Lower leg skin (tissue), 4 donors: ENCODE measurements at regions not wholly inside any gene's neighbourhood (a gene's known extent, or its start where the extent isn't known, plus 50 kb on each side); places are given as distances from the start of the nearest gene placed in this dataset.

Experiments
- DNase-seq, 2 donors: peaks; one replicate each; pipeline ENCODE4 v3.0.0-alpha.2; 2019; ENCODE audit warnings: low spot score in 2 of 2
- H3K4me3 ChIP-seq: fragments of 200-600 bp; sonication (generic); 2 replicates; pipeline ENCODE4 v1.5.1; 2017; ENCODE audit warnings: mild to moderate bottlenecking, low read depth; ENCODE audit not compliant: poor library complexity, severe bottlenecking
- POLR2A ChIP-seq, 2 donors: fragments of 450-650 bp; IDR thresholded peaks; one replicate each; pipeline ENCODE4 v1.6.1; 2016 to 2017; ENCODE audit warnings: antibody characterized with exemption in 2 of 2, mild to moderate bottlenecking in 1 of 2, moderate library complexity in 1 of 2
- WGBS, 2 donors: methylation state at CpG; one replicate each; pipeline ENCODE4 v1.1.5; 2018; 5-methylcytosine and 5-hydroxymethylcytosine counted together
- intact Hi-C: fragments of 100-400 bp; cut with DNase I; formaldehyde crosslinking; loops from one replicate; pipeline ENCODE4 v1.15.0; 2023; ENCODE audit warnings: low total_unique reads
- TF ChIP-seq, protein P1 (sequence below), 3 donors: fragments of 450-650 bp; IDR thresholded peaks; one replicate each; pipeline ENCODE4 v1.5.1; 2016; ENCODE audit warnings: antibody characterized with exemption in 3 of 3, mild to moderate bottlenecking in 3 of 3, moderate library complexity in 2 of 3

DNA sequence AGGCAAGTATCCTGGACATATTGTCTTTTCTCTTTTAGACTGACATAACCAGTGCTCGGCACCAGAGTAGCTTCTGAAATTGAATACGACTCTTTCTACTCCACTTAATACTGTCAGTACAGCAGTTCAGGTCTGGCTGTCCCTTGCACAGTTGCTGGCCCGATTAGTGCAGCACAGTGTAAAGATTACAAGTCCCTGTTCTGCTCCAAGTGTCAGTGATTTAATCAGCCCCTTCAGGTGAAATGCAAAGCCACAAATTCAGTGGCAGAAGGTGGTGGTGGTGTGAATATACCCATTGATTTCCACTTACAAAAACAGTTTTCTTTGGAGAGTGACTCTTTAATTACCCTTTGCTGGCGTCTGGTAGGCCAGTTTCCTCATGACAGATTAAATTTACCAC, 545.4 kb downstream of the ADGRL2 start:
- TF ChIP-seq, protein P1, sequence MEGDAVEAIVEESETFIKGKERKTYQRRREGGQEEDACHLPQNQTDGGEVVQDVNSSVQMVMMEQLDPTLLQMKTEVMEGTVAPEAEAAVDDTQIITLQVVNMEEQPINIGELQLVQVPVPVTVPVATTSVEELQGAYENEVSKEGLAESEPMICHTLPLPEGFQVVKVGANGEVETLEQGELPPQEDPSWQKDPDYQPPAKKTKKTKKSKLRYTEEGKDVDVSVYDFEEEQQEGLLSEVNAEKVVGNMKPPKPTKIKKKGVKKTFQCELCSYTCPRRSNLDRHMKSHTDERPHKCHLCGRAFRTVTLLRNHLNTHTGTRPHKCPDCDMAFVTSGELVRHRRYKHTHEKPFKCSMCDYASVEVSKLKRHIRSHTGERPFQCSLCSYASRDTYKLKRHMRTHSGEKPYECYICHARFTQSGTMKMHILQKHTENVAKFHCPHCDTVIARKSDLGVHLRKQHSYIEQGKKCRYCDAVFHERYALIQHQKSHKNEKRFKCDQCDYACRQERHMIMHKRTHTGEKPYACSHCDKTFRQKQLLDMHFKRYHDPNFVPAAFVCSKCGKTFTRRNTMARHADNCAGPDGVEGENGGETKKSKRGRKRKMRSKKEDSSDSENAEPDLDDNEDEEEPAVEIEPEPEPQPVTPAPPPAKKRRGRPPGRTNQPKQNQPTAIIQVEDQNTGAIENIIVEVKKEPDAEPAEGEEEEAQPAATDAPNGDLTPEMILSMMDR (IDR thresholded peaks at IDR 0.05) = no peak
- TF ChIP-seq POLR2A (IDR thresholded peaks at IDR 0.05) = no peak
- intact Hi-C loops = no loop called here
- WGBS, 2 donors = 86 to 88% methylated on average over 4 of the region's 4 CpGs
- no peak for DNase-seq
- H3K4me3 ChIP-seq = no peak overlapping the region

DNA sequence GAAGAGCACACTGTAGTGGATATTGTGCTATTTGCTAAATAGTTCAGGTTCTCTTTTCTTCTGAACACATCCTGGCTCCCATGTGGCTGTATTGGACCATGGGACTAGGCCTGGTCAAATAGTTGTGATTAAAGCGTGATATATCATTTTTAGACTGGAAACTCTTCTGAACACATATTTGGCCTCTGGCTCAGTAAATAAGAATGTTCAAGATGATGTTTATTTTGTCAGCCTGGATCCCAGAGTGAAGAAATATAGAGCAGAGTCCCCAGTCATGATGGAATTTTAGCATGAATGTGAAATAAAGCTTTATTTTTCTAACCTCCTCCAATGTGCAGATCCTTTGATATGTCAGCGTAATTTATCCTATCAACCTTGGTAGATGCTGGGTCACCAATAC, 542.6 kb downstream of the ADGRL2 start:
- no peak for TF ChIP-seq POLR2A (IDR thresholded peaks at IDR 0.05)
- TF ChIP-seq, protein P1 (IDR thresholded peaks at IDR 0.05) = no peak
- H3K4me3 ChIP-seq = no peak overlapping the region
- intact Hi-C loops = no loop called here
- 70 to 95% methylated on average over 2 of the region's 2 CpGs for WGBS, 2 donors
- no peak for DNase-seq

DNA sequence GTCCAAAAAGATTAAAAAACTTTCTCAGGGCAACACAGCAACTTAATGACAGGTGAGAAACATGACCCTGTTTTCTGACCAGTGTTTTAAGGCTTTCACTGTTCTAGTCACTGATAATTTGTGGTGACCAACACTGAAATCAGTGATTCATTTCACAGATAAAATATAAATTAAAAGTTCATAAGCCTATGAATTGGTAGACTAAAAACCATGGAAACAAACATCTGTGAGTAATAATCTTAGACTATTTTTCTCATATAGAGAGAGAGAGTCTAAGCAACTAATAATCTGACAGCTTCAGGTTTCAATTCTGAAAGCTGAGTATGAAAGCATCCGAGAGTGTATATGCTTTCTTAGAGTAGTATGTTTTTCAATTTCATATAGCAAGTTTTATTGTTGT, 536.9 kb downstream of the ADGRL2 start:
- 83% methylated on average over 1 of the region's 1 CpG for WGBS, 2 donors
- intact Hi-C loops = no loop called here

DNA sequence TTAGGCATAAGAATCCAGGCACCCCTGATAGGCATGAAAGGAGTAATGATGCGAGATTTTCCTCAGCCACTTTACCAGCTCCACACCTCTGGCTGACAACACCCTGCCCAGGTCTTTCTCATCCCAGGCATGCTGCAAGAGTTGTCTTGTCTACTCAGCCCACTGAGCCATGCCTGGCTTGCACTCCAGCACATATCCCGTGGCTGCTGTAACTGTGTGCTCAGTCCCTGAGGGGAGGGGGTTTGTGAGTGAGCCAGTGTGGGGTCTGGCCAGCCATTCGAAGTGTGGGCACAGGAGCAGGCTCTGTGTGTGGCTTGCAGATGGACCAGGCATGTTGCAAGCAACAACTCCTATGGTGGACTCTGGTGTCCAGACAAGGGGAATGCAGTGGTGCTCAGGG, 529.6 kb downstream of the ADGRL2 start:
- intact Hi-C loops = no loop called here
- DNase-seq = no peak

More for the DNA sequence above, 536.9 kb downstream of the ADGRL2 start:
- no peak for DNase-seq
- no peak overlapping the region for H3K4me3 ChIP-seq
- no peak for TF ChIP-seq POLR2A (IDR thresholded peaks at IDR 0.05)
- TF ChIP-seq, protein P1 (IDR thresholded peaks at IDR 0.05) = no peak

DNA sequence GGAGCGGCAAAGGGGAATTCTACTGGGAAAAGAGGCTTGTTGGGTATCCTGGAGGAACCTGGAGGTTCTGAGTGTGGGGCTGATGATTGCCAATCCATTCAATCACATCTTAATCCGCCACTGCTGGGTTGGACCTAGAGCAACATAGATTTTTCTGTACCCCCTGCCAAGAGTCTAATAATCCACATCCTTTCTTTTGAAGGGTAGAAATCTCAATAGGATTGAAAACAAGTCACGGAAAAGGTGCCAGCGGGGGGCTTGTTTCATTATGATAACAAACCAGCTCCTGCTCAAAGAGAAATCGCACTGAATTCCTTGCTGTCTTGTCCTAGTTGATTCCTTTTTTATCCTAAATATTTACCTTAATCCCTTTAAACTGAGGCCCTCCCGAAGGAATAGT, 528.5 kb downstream of the ADGRL2 start:
- DNase-seq = no peak
- TF ChIP-seq, protein P1 (IDR thresholded peaks at IDR 0.05) = no peak
- no peak for TF ChIP-seq POLR2A (IDR thresholded peaks at IDR 0.05)
- no peak overlapping the region for H3K4me3 ChIP-seq
- WGBS, 2 donors = 92 to 93% methylated on average over 6 of the region's 6 CpGs
- intact Hi-C loops = no loop called here

More for the DNA sequence above, 529.6 kb downstream of the ADGRL2 start:
- TF ChIP-seq, protein P1 (IDR thresholded peaks at IDR 0.05) = no peak
- no peak for TF ChIP-seq POLR2A (IDR thresholded peaks at IDR 0.05)
- WGBS, 2 donors = 87 to 100% methylated on average over 2 to 3 of the region's 3 CpGs
- no peak overlapping the region for H3K4me3 ChIP-seq

DNA sequence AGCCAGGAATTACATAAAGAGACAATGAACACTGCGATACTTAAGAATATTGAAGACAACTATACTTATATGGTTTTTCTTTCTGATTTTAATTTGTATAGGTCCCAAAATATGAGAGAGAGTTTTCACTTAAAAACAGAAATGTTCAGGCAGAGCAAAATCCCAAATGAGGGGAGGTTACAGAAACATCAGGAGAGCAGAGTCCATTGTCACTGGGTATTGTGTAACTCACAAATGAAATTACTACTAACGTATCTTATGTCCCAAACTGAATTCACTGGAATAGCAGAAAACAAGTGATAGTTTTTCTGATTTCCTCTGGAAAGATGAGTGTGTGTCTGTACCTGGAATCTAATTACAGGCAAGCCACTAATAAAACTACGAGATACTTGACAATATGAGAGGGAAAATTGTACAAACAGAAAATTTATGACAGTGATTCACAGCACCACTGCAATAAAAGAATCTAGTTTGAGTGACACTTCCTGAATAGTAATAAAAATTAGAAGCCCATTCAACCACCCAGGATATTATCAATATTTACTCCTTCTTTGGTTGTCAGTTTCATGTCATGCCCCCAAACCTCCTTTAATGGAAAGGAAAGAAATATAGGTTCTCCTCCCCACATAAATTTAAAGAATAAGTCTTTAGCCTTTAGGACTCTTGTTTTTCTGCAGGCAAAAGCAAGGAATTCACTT, 522.6 kb downstream of the ADGRL2 start:
- H3K4me3 ChIP-seq = no peak overlapping the region
- no peak for DNase-seq
- 77 to 83% methylated on average over 3 of the region's 3 CpGs for WGBS, 2 donors
- intact Hi-C loops = no loop called here
- TF ChIP-seq POLR2A (IDR thresholded peaks at IDR 0.05) = no peak
- TF ChIP-seq, protein P1 (IDR thresholded peaks at IDR 0.05) = no peak
